ENCODE measurements at regions not wholly inside any gene's neighbourhood (a gene's known extent, or its start where the extent isn't known, plus 50 kb on each side); places are given as distances from the start of the nearest gene placed in this dataset.

- 72 to 91% (median 82%) methylated on average over 3 of the region's 3 CpGs for WGBS, 5 donors
- intact Hi-C loops (cut with DNase I; ENCODE audit: low total_unique reads): no loop called here
Measured at GRCh38 chr5:57685516-57686255, 203.1 kb upstream of the ACTBL2 start.

GRCh38 chr5:57684299-57684702 is 201.7 kb upstream of the ACTBL2 start:
- Histone ChIP-seq H3K4me3 (no peak overlapping the region), H3K27me3 (no peaks in the 10 kb centered on the region), H3K4me1 (no peaks in the 10 kb centered on the region), H3K27ac (no peak overlapping the region), H3K9me3 (no peaks in the 10 kb centered on the region), H3K36me3 (no peaks in the 10 kb centered on the region)
- 52 to 85% (median 76%) methylated on average over 1 of the region's 1 CpG for WGBS, 5 donors
- TF ChIP-seq POLR2AphosphoS5 (IDR thresholded peaks at IDR 0.05) (no peak), POLR2A (IDR thresholded peaks at IDR 0.05) (no peak), CTCF (IDR thresholded peaks at IDR 0.05) (no peak), EP300 (IDR thresholded peaks at IDR 0.05) (no peak)
- DNase-seq: no peak
- intact Hi-C loops (cut with DNase I; ENCODE audit: low total_unique reads): no loop called here

More at GRCh38 chr5:57685516-57686255, 203.1 kb upstream of the ACTBL2 start:
- no peak for DNase-seq
- Histone ChIP-seq H3K27ac (no peak overlapping the region), H3K36me3 (no peaks in the 10 kb centered on the region), H3K27me3 (no peaks in the 10 kb centered on the region), H3K4me3 (no peak overlapping the region), H3K9me3 (no peaks in the 10 kb centered on the region), H3K4me1 (no peaks in the 10 kb centered on the region)
- TF ChIP-seq POLR2AphosphoS5 (IDR thresholded peaks at IDR 0.05) (no peak), POLR2A (IDR thresholded peaks at IDR 0.05) (no peak), CTCF (IDR thresholded peaks at IDR 0.05) (no peak), EP300 (IDR thresholded peaks at IDR 0.05) (no peak)

DNA sequence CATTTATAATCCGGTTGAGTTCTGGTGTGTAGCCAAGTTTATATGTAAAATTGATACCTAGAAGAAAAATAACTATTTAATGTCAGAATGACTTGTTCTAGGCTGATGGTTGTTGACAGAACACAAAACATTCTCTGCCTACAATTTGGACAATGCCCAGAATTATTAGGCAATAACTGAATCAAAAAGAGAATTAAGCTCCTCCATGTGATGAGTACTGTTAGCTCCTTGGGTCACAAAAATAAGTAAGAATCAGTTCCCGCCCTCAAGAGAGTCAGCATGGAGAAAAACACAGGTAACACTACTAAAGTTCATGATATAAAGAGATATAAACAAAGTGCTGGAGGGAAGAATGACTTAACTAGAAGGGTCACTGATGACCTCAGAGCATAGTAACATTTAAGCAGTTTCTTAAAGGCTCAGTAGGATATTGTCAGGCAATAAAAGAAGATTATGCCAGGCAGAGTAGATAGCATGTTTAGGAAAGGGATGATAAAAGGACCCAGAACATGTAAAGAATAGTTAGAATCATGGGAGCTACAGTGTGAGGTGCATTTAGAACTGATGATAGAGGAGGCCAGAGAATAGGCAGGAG is 200.5 kb upstream of the ACTBL2 start:
- 78 to 87% (median 84%) methylated on average over 2 of the region's 2 CpGs for WGBS, 5 donors
- no peak for TF ChIP-seq POLR2A (IDR thresholded peaks at IDR 0.05)
- no peak for TF ChIP-seq CTCF (IDR thresholded peaks at IDR 0.05)
- Histone ChIP-seq H3K9me3 (no peaks in the 10 kb centered on the region), H3K4me3 (no peak overlapping the region), H3K27ac (no peak overlapping the region), H3K36me3 (no peaks in the 10 kb centered on the region), H3K27me3 (no peaks in the 10 kb centered on the region), H3K4me1 (no peaks in the 10 kb centered on the region)
- DNase-seq: no peak
- intact Hi-C loops (cut with DNase I; ENCODE audit: low total_unique reads): no loop called here

GRCh38 chr5:57681942-57682341 is 199.3 kb upstream of the ACTBL2 start:
- WGBS, 5 donors: 83 to 94% (median 86%) methylated on average over 3 of the region's 3 CpGs
- Histone ChIP-seq H3K36me3 (no peaks in the 10 kb centered on the region), H3K9me3 (no peaks in the 10 kb centered on the region), H3K27ac (no peak overlapping the region), H3K4me3 (no peak overlapping the region), H3K27me3 (no peaks in the 10 kb centered on the region), H3K4me1 (no peaks in the 10 kb centered on the region)
- no peak for TF ChIP-seq CTCF (IDR thresholded peaks at IDR 0.05)
- no peak for TF ChIP-seq EP300 (IDR thresholded peaks at IDR 0.05)
- TF ChIP-seq POLR2AphosphoS5 (IDR thresholded peaks at IDR 0.05): no peak
- TF ChIP-seq POLR2A (IDR thresholded peaks at IDR 0.05): no peak
- no peak for DNase-seq
- intact Hi-C loops (cut with DNase I; ENCODE audit: low total_unique reads): no loop called here

Data from stomach (tissue), 8 donors.